Astrocyte (in vitro differentiated cells and primary cell): ENCODE measurements at regions not wholly inside any gene's neighbourhood (a gene's known extent, or its start where the extent isn't known, plus 50 kb on each side); places are given as distances from the start of the nearest gene placed in this dataset.

Experiments used
- DNase-seq: peaks from one replicate; pipeline ENCODE4 v3.0.0-alpha.2; 2010; ENCODE audit warnings: low read depth
- FAIRE-seq: peaks from 2 replicates; lab custom pipeline; 2011; peaks lifted over from hg19 to GRCh38; lab: Jason Lieb, UNC
- H2AFZ ChIP-seq: 2 replicates; pipeline ENCODE4 v1.6.0; 2012; ENCODE audit warnings: low read depth, low read length, inconsistent platforms
- H3K27ac ChIP-seq: 2 replicates; pipeline ENCODE4 v1.5.1; 2011; ENCODE audit warnings: low read depth, low read length, inconsistent platforms
- H3K27me3 ChIP-seq: 2 replicates; pipeline ENCODE4 v1.6.0; 2011; ENCODE audit warnings: low read length, inconsistent platforms; ENCODE audit not compliant: insufficient read depth
- H3K36me3 ChIP-seq: 2 replicates; pipeline ENCODE4 v1.5.1; 2011; ENCODE audit warnings: low read length, inconsistent platforms; ENCODE audit not compliant: insufficient read depth
- H3K4me1 ChIP-seq: 2 replicates; pipeline ENCODE4 v1.5.1; 2011; ENCODE audit warnings: low read length, inconsistent platforms; ENCODE audit not compliant: insufficient read depth
- H3K4me2 ChIP-seq: 2 replicates; pipeline ENCODE4 v1.6.0; 2012; ENCODE audit warnings: low read length, inconsistent platforms
- H3K4me3 ChIP-seq: 2 replicates; pipeline ENCODE4 v1.5.1; 2011; ENCODE audit warnings: low read depth, mild to moderate bottlenecking, low read length, inconsistent platforms; ENCODE audit not compliant: insufficient read depth
- H3K79me2 ChIP-seq: 2 replicates; pipeline ENCODE4 v1.6.0; 2012; ENCODE audit warnings: mild to moderate bottlenecking, low read length, inconsistent platforms; ENCODE audit not compliant: insufficient read depth
- H3K9ac ChIP-seq: 2 replicates; pipeline ENCODE4 v1.6.0; 2012; ENCODE audit warnings: mild to moderate bottlenecking, low read length, inconsistent platforms
- H3K9me3 ChIP-seq: 2 replicates; pipeline ENCODE4 v1.5.1; 2012; ENCODE audit warnings: low read depth, mild to moderate bottlenecking, low read length, inconsistent platforms; ENCODE audit not compliant: insufficient read depth
- H4K20me1 ChIP-seq: 2 replicates; pipeline ENCODE4 v1.6.0; 2012; ENCODE audit warnings: low read length, inconsistent platforms; ENCODE audit not compliant: insufficient read depth
- H3K27ac Mint-ChIP-seq: one replicate; pipeline ENCODE4 v1.8.0; 2021; ENCODE audit warnings: mild to moderate bottlenecking, mixed read lengths; ENCODE audit not compliant: unreplicated experiment
- H3K27me3 Mint-ChIP-seq: one replicate; pipeline ENCODE4 v1.8.0; 2021; ENCODE audit warnings: low read depth, mixed read lengths; ENCODE audit not compliant: unreplicated experiment
- H3K36me3 Mint-ChIP-seq: one replicate; pipeline ENCODE4 v1.8.0; 2021; ENCODE audit warnings: low read depth, mixed read lengths; ENCODE audit not compliant: unreplicated experiment
- H3K4me1 Mint-ChIP-seq: one replicate; pipeline ENCODE4 v1.8.0; 2021; ENCODE audit warnings: low read depth, mixed read lengths; ENCODE audit not compliant: unreplicated experiment
- H3K4me3 Mint-ChIP-seq: one replicate; pipeline ENCODE4 v1.8.0; 2021; ENCODE audit warnings: mild to moderate bottlenecking, moderate library complexity, mixed read lengths; ENCODE audit not compliant: unreplicated experiment
- H3K9me3 Mint-ChIP-seq: one replicate; pipeline ENCODE4 v1.8.0; 2021; ENCODE audit warnings: mild to moderate bottlenecking, mixed read lengths; ENCODE audit not compliant: unreplicated experiment
- CTCF ChIP-seq: IDR thresholded peaks from 2 replicates; pipeline ENCODE4 v1.5.1; 2011; ENCODE audit warnings: low read depth, mild to moderate bottlenecking, inconsistent platforms, low read length, moderate library complexity; ENCODE audit not compliant: insufficient read depth
- EZH2 ChIP-seq: IDR thresholded peaks from 2 replicates; pipeline ENCODE4 v1.6.1; 2012; ENCODE audit warnings: mild to moderate bottlenecking, low read length, inconsistent platforms; ENCODE audit not compliant: insufficient read depth

GRCh38 chr6:125670568-125670967 is 78.9 kb upstream of the HEY2 start:
- H3K4me3 ChIP-seq, result no peak overlapping the region
- no peaks in the 10 kb centered on the region for H3K79me2 ChIP-seq
- H3K4me2 ChIP-seq, result no peak overlapping the region
- peaks cover 2% of the 10 kb centered on the region for H3K27me3 ChIP-seq
- Mint-ChIP-seq H3K4me3 (no peak overlapping the region), H3K36me3 (no peaks in the 10 kb centered on the region), H3K27ac (peak overlapping the region; percentile 24), H3K4me1 (no peaks in the 10 kb centered on the region), H3K27me3 (peaks cover 12% of the 10 kb centered on the region), H3K9me3 (no peaks in the 10 kb centered on the region)
- TF ChIP-seq EZH2 (no peak), CTCF (no peak)
- no peaks in the 10 kb centered on the region for H3K36me3 ChIP-seq
- no peaks in the 10 kb centered on the region for H4K20me1 ChIP-seq
- H3K9ac ChIP-seq, result no peak overlapping the region
- no peak for DNase-seq
- H2AFZ ChIP-seq, result no peak overlapping the region
- H3K4me1 ChIP-seq, result no peaks in the 10 kb centered on the region
- FAIRE-seq, result no peak
- no peak overlapping the region for H3K27ac ChIP-seq
- no peaks in the 10 kb centered on the region for H3K9me3 ChIP-seq

GRCh38 chr6:125671323-125671722 is 78.1 kb upstream of the HEY2 start:
- no peak overlapping the region for H3K27ac Mint-ChIP-seq
- FAIRE-seq (no peak), DNase-seq (no peak)
- Histone ChIP-seq H2AFZ (no peak overlapping the region), H3K27ac (no peak overlapping the region), H3K36me3 (no peaks in the 10 kb centered on the region), H3K79me2 (no peaks in the 10 kb centered on the region), H3K4me2 (no peak overlapping the region), H3K9ac (no peak overlapping the region), H3K27me3 (peaks cover 2% of the 10 kb centered on the region), H3K9me3 (no peaks in the 10 kb centered on the region), H3K4me3 (no peak overlapping the region), H4K20me1 (no peaks in the 10 kb centered on the region), H3K4me1 (no peaks in the 10 kb centered on the region)
- H3K4me3 Mint-ChIP-seq, result no peak overlapping the region
- H3K27me3 Mint-ChIP-seq, result peaks cover 10% of the 10 kb centered on the region
- no peaks in the 10 kb centered on the region for H3K36me3 Mint-ChIP-seq
- no peaks in the 10 kb centered on the region for H3K9me3 Mint-ChIP-seq
- TF ChIP-seq CTCF (no peak), EZH2 (no peak)
- H3K4me1 Mint-ChIP-seq, result peaks cover 2% of the 10 kb centered on the region

DNA sequence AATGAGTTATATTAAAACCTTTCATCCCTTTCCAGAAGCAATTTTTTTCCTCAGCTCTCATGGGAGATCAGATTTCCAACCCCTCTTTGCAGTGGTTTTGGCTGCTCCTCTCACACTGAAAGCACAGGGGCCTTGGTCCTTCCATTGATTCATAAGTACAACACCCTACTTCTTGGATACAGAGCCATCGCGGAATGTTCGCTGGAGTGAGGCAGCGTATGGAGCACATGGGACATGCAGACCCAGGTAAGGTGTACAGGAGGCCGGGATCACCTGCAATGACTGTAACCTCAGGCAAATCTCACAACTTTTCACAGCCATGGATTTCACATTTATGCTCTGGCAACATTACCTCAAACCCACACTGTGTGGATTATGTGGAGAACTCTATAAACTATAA is 75.2 kb upstream of the HEY2 start:
- no peaks in the 10 kb centered on the region for H4K20me1 ChIP-seq
- no peaks in the 10 kb centered on the region for H3K36me3 Mint-ChIP-seq
- H3K36me3 ChIP-seq, result no peaks in the 10 kb centered on the region
- TF ChIP-seq CTCF, result no peak
- TF ChIP-seq EZH2, result no peak
- H3K9me3 ChIP-seq, result no peaks in the 10 kb centered on the region
- no peaks in the 10 kb centered on the region for H3K4me1 ChIP-seq
- FAIRE-seq (no peak), DNase-seq (no peak)
- no peak overlapping the region for H3K27ac Mint-ChIP-seq
- H3K27ac ChIP-seq, result no peak overlapping the region
- H2AFZ ChIP-seq, result no peak overlapping the region
- peaks cover 2% of the 10 kb centered on the region for H3K27me3 ChIP-seq
- no peak overlapping the region for H3K4me3 Mint-ChIP-seq
- peaks cover 9% of the 10 kb centered on the region for H3K4me1 Mint-ChIP-seq
- no peaks in the 10 kb centered on the region for H3K79me2 ChIP-seq
- no peak overlapping the region for H3K4me3 ChIP-seq
- H3K9ac ChIP-seq, result no peak overlapping the region
- H3K9me3 Mint-ChIP-seq, result no peaks in the 10 kb centered on the region
- H3K27me3 Mint-ChIP-seq, result peaks cover 10% of the 10 kb centered on the region
- H3K4me2 ChIP-seq, result no peak overlapping the region
